HepG2 (cell line): ENCODE measurements at regions not wholly inside any gene's neighbourhood (a gene's known extent, or its start where the extent isn't known, plus 50 kb on each side); places are given as distances from the start of the nearest gene placed in this dataset.

ENCODE experiments used
- EP300 ChIP-seq, 3 experiments: sonication (generic) in 1 of 3; formaldehyde crosslinking in 1 of 3; IDR thresholded peaks; 2 replicates each; pipeline versions ENCODE4 v1.5.1 to v1.6.1; 2011 to 2020; ENCODE audit warnings: low read depth in 2 of 3, low read length in 2 of 3, borderline replicate concordance in 1 of 3, improper control_type of control experiment in 1 of 3, mild to moderate bottlenecking in 1 of 3, missing genetic modification reagents in 1 of 3, moderate library complexity in 1 of 3
- POLR2A ChIP-seq, 2 experiments: IDR thresholded peaks; 2 replicates each; pipeline ENCODE4 v1.6.1; 2011; ENCODE audit warnings: low read depth in 2 of 2, low read length in 2 of 2, mild to moderate bottlenecking in 1 of 2, moderate library complexity in 1 of 2; ENCODE audit not compliant: insufficient read depth in 1 of 2
- SNRNP70 ChIP-seq: fragments of 200-400 bp; formaldehyde crosslinking; IDR thresholded peaks from 2 replicates; pipeline ENCODE4 v1.6.1; 2017; ENCODE audit warnings: mild to moderate bottlenecking, low read depth, low read length, moderate library complexity

DNA sequence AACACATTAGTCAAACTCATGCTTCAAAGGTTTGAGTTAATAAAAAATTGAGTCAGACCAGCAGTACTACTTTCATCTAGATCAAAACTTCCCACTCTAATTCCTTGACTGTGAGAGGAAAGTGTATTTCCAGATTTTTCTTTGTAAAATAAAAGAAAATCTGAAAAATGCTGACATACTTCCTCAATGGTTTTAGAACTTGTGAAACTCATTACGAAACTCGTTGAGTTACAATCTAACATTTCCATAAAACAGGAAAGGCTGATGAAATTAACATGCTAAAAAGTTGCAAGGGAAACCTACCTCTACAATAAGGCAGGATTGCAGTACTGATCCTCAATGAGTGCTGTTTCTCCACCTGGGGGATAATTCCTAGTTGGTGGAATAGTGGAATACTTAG is 217.8 kb upstream of the HCCS start:
- TF ChIP-seq SNRNP70 (no peak), POLR2A (IDR thresholded peaks at IDR 0.05; ENCODE audit: insufficient read depth in 1 of 2, low read depth in 2 of 2, low read length in 2 of 2) (no peak), EP300 (IDR thresholded peaks at IDR 0.05; ENCODE audit: low read depth in 2 of 2, low read length in 2 of 2) (no peak), EP300 (CRISPR knock-in tag; IDR thresholded peaks at IDR 0.05; ENCODE audit: borderline replicate concordance) (no peak)
